ENCODE measurements at regions not wholly inside any gene's neighbourhood (a gene's known extent, or its start where the extent isn't known, plus 50 kb on each side); places are given as distances from the start of the nearest gene placed in this dataset.

- TF ChIP-seq POLR2AphosphoS5 (IDR thresholded peaks at IDR 0.05; ENCODE audit: low read depth, low read length) (no peak), POLR2A (IDR thresholded peaks at IDR 0.05; ENCODE audit: low read depth, low read length) (no peak), POU2F2 (IDR thresholded peaks at IDR 0.05; ENCODE audit: low read depth, low read length) (no peak), TAF1 (IDR thresholded peaks at IDR 0.05; ENCODE audit: low read depth, low read length) (no peak), SPI1 (IDR thresholded peaks at IDR 0.05; ENCODE audit: low read depth, low read length) (no peak)
Observed at GRCh38 chr3:148206446-148206845, 491.3 kb upstream of the AGTR1 start.

All from GM12891 (cell line).